ENCODE measurements at regions not wholly inside any gene's neighbourhood (a gene's known extent, or its start where the extent isn't known, plus 50 kb on each side); places are given as distances from the start of the nearest gene placed in this dataset.

DNA sequence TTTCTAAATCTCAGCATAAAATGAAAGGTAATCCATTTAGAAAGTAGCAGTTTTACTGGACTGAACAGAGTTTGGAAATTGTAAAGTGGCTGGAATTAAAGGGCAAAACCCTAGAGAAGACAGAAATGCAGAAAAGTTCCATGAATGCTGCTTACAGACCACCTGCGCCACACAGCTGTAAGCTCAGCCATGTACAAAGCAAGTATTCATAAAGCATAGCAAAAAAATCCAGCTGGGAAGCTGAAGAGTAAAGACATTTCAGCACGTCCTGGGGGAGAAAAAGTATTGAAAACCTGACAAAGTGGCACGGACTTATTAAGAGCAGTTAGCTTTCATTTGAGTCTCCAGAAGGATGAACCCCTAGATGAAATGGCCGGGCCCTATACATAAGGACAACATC, 220.1 kb upstream of the CNTN5 start:
- no peak for DNase-seq

DNA sequence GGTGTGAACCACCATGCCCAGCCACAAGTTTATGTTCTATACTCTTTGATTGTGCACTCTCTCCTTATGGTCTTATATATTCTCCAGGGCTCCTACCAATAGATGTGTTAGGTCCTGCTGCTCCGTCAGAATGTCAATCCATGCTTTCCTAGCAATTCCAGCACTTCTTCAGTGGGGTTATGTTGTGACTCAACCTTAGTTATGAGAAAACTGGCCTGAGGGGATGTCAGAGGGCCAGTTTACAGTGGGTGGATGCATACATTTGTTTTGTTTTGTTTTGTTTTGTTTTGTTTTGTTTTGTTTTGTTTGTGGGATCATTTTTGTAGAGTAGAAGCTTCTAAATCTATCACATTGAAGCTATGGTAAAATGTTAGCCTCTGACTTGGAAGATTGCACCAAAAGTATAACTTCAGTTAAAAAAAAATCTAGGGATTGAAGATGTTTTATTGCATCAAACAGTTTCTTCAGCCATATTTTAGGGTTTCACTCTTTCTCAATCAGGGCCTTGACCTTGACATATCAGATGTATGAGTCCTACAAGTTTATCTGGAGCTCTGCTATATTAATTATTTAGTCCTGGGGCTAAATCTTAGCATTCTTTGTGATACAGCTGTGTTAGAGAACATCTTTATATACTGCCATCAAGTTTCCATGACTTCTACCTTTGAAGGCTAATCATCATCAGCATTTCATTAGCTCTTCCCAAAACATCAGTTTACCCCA, 191.6 kb upstream of the CNTN5 start:
- no peak for DNase-seq

DNA sequence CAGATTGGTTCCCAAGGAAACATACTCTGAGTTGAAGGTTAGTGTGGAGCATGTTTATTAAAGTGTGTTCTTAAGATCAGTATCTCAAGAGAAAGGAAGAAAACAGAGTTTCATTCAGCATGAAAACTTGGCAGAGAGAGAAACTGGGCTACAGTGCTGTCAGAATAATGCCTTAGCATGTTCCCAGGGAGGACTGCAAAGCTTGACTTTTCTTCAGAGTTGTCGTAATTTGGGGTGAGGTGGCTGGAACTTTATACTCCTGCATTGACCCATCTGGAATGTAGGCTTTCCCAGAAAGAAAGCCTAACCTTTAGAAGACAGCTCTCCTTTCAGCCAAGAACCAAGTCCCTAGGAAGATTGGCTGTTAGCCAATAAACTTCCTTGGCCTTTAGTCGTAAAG, 190.8 kb upstream of the CNTN5 start:
- no peak for DNase-seq

DNA sequence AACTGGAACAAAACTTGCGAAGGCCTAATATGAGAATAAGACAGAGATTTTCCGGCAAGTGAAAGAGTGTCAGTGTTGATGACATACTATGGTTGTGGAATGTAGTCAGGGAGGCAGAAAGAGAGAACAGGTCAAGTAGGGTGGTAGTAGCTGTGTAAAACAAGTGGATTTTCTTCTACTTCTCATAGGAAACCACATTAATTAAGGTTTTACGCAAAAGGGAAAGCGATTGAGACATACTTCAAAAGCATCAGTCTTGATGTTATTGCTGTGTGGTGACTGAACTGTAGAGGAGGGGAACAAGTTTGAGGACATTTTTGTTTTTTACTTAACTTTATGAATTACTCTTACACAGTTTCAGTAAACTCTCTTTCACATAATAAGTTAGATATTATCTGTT, 186.0 kb upstream of the CNTN5 start:
- no peak for DNase-seq

DNA sequence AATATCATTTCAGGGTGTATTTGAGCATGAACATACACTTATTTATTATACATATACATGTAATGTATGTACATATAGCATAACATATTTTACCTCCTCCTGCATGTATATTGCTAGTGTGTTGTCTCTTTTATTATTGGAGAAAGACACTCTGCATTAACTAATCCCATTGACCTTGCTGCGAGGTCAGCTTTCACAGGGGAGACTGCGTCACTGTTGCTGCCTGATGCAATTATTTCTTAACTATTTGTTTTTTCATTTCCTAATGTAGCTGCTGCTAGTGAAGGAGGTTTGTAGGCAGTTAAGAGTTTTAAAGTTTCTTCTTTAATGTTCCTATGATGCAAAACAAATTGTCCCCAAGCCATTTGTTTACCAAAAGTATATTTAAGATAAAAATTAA, 185.4 kb upstream of the CNTN5 start:
- DNase-seq = no peak

DNA sequence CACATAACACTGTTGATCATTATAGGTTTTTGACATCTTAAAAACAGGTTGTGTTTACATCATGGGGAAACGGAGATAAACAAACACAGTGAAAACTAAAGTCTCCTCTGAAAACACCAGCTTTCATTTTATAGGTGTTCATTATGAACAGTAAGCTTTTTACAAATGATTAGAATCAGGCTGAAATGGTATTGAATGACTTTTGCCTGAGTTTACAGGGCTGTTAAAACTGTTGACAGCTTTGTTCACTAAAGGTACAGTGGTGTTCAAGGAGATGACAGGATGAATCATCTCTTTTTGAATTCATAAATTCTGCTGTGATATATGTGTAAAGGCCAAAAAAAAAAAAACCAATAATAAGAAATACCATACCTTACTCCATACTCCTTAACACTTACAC, 184.6 kb upstream of the CNTN5 start:
- no peak for DNase-seq

- no peak for DNase-seq
Measured at GRCh38 chr11:98842187-98842586, 178.6 kb upstream of the CNTN5 start.

DNA sequence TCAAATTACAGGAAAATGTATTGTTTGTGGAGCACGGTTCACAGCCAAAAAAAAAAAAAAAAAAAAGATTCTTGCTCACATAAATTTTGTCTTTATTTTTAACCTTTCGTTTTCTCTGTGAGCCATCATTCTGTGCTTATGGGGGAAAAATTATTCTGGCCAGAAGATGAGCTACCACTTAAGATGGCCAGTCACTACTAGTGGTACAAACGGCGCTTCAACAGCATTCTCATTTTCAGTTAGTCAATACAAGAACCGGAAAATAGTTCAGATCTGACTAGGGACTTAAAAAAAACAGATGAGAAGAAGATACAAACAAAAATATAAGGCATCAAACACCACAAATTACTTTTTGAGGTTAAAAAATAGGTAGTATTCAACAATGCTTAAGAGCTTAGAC, 158.6 kb upstream of the CNTN5 start:
- no peak for DNase-seq

GRCh38 chr11:98871690-98872089, 149.1 kb upstream of the CNTN5 start:
- DNase-seq = no peak

DNA sequence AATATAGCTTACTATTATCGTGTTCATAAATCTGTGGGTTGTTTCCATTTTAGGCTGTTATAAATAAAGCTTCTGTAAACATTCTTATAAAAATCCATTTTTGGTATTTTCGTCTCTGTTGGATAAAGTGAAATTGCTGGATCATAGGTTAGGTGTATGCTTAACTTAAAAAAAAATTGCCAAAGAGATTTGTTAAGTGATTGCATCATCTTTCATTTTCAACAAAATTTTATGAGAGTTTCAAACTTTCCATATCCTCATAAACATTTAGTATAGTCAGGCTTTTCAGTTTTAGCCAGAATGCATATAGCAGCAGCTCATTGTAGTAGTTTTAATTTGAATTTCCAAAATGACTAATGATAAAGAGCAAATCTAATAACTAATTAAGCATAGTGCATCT, 146.7 kb upstream of the CNTN5 start:
- DNase-seq = no peak

- DNase-seq = no peak
Measured at GRCh38 chr11:98895936-98896335, 124.8 kb upstream of the CNTN5 start.

DNA sequence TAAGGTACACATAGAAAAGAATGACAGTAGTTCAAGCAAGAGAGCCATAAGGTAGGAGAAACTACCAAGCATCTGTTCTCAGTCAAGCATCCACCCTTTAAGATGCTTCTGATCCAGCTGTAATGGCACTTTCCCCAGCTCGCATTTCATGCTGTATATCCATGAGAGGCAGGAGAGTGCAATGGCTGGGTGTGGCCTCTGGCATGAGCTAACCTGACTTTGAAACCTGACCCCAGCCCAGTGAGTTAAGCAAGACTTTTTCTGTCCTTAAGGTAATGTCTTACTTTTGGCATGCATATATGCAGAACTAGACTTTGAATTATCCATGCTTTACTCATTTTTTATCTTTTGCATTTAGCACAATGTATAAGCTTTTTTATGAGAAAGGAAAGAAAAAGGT, 79.8 kb upstream of the CNTN5 start:
- DNase-seq = peak; percentile 89

DNA sequence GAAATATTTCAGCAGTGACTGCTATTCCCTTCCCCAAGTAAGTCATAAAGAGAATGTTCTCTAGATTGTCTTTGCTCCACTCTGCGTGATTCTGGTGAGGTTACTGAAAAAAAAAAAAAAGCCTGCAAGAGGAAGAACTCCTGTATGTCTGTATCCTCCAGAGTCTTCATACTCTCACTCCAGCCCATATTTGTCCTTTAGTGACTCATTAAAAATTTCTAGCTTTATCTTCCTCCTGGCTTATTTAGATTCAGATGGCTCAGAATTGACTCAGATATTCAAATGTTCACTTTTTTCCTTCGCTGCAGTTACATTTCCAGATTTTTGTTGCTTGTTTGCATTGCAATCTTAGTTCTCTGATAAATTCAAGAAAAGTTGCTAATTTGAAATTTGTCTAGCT, 76.3 kb upstream of the CNTN5 start:
- no peak for DNase-seq

DNA sequence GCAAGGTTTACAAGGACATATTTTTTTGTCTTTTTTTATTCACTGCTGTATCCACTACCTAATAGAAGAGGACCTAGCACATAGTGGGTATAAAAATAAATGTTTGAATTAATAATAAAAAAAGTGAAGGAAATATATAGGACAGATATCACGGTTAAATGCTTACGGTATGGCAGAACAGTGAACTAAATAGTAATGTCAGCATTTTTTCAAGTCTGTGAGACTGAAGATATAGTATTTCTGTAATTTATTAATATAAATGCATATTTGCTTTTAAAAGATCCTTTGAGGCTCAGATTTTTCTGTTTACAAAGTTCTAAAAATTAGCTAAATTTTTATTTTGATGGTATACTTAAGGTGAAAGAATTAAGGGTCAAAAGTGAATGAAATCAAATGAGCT, 68.6 kb upstream of the CNTN5 start:
- no peak for DNase-seq

- DNase-seq = no peak
Measured at GRCh38 chr11:98955551-98955950, 65.2 kb upstream of the CNTN5 start.

DNA sequence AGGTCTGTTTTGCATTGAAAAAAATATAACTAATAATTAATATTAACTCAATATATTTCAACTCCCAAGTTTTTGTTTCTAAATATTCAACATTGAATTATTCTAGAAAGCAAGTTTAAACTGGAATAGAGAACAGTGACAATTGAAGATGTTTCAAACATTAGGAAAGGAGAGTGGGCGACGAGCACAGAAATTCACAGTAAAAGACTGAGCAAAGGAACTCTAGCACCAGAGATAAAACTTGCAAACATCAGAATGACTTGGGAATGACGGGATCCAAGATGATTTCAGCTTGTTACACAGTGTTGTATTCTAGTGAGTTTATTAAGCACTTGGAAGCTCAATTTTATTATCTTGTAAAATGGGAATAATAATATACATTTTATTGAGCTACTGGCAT, 56.6 kb upstream of the CNTN5 start:
- no peak for DNase-seq

DNA sequence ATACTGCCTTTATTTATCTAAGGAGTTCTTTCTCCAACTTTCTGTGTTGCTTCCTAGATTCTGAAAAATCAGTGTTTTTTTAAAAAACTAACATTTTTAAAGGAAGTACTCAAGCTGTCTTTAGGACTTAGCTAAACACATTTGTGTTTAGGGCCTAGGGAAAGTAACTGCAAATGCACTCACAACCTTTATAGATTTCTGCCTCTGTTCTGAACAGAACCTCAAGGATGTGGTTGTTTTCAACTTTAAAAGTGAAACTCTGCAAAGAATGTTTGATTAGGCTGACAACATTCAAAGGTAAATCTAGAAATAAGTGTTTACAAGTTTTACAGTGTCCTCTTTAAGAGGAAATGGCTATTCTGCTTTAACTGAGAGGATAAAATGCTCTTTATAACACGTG, 55.4 kb upstream of the CNTN5 start:
- DNase-seq = no peak

GRCh38 chr11:98965775-98966174, 55.0 kb upstream of the CNTN5 start:
- DNase-seq = no peak

DNA sequence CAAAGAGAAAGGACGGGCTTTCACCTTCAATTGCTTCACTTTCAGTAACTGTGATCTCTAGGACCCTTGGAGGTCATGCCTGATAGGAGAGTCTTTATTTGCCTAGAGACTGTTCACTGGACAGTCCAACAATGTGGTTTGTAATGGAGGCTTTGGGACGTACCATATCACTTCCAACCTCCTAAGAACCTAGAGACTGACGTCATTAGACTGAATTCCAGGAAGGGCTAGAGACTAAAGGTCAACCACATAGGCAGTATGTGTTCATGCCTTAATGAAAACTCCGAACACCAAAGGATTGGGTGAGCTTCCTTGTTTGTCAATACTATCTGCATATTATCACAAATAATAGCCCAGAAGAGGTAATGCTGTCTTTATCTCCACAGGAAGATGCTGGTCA, 53.7 kb upstream of the CNTN5 start:
- DNase-seq = no peak

Measured in NCI-H2171 (cell line).